ENCODE measurements at regions not wholly inside any gene's neighbourhood (a gene's known extent, or its start where the extent isn't known, plus 50 kb on each side); places are given as distances from the start of the nearest gene placed in this dataset.

GRCh38 chr6:105886814-105887544, 199.2 kb upstream of the PRDM1 start:
- TF ChIP-seq ZNF274 (IDR thresholded peaks at IDR 0.05; ENCODE audit: low read depth, low read length) (no peak), YY1 (IDR thresholded peaks at IDR 0.05; ENCODE audit: insufficient read depth, insufficient read length) (no peak), SUZ12 (IDR thresholded peaks at IDR 0.05; ENCODE audit: extremely low read depth, insufficient read depth, insufficient read length) (no peak)
